Upper lobe of right lung (tissue), 1 donor: ENCODE measurements at regions not wholly inside any gene's neighbourhood (a gene's known extent, or its start where the extent isn't known, plus 50 kb on each side); places are given as distances from the start of the nearest gene placed in this dataset.

Experiments used
- ATAC-seq: fragments of 200-7000 bp; cut with Tn5 transposase; one replicate; pipeline ENCODE4 v1.9.1; 2020; ENCODE audit warnings: mild to moderate bottlenecking, moderate library complexity
- DNase-seq: peaks from one replicate; pipeline ENCODE4 v3.0.0-alpha.2; 2020
- H3K27ac ChIP-seq: fragments of 200-600 bp; one replicate; pipeline ENCODE4 v1.8.0; 2022
- H3K27me3 ChIP-seq: fragments of 200-600 bp; one replicate; pipeline ENCODE4 v1.8.0; 2022; ENCODE audit warnings: mild to moderate bottlenecking
- H3K36me3 ChIP-seq: fragments of 200-600 bp; one replicate; pipeline ENCODE4 v1.8.0; 2022
- H3K4me1 ChIP-seq: fragments of 200-600 bp; one replicate; pipeline ENCODE4 v1.8.0; 2022
- H3K4me3 ChIP-seq: fragments of 200-600 bp; one replicate; pipeline ENCODE4 v1.8.0; 2022; ENCODE audit warnings: mild to moderate bottlenecking
- H3K9me3 ChIP-seq: fragments of 200-600 bp; one replicate; pipeline ENCODE4 v1.8.0; 2022
- intact Hi-C: fragments of 100-400 bp; cut with DNase I; formaldehyde crosslinking; loops from one replicate; pipeline ENCODE4 v1.11.0; 2022
- TF ChIP-seq, protein P1 (sequence below): fragments of 200-600 bp; IDR thresholded peaks from one replicate; pipeline ENCODE4 v1.8.0; 2022; ENCODE audit warnings: antibody characterized with exemption
- donor health status: DM: no; HTN: yes; CAD: no; lungs with severe emphysema.

DNA sequence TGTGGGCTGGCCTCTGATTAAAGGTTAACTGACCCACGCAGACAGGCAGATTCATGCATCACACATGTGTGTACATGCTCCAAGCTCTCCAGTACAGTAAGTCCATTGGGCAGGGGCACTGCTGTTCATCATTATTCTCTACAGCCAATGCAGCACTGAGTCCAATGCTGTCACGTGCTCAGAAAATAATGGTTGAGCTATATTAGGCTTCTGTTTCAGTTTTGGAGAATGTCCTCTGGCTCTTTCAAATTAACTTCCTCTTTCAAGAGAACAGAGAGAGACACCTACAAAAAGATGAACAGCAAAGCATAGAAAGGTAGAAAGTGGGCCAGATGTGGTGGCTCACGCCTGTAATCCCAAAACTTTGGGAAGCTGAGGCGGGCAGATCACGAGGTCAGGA lies 202.6 kb downstream of the MEX3B start:
- Histone ChIP-seq H3K36me3 (no peaks in the 10 kb centered on the region), H3K27ac (no peak overlapping the region), H3K4me1 (no peaks in the 10 kb centered on the region), H3K9me3 (no peaks in the 10 kb centered on the region), H3K27me3 (no peaks in the 10 kb centered on the region), H3K4me3 (no peak overlapping the region)
- TF ChIP-seq, protein P1, sequence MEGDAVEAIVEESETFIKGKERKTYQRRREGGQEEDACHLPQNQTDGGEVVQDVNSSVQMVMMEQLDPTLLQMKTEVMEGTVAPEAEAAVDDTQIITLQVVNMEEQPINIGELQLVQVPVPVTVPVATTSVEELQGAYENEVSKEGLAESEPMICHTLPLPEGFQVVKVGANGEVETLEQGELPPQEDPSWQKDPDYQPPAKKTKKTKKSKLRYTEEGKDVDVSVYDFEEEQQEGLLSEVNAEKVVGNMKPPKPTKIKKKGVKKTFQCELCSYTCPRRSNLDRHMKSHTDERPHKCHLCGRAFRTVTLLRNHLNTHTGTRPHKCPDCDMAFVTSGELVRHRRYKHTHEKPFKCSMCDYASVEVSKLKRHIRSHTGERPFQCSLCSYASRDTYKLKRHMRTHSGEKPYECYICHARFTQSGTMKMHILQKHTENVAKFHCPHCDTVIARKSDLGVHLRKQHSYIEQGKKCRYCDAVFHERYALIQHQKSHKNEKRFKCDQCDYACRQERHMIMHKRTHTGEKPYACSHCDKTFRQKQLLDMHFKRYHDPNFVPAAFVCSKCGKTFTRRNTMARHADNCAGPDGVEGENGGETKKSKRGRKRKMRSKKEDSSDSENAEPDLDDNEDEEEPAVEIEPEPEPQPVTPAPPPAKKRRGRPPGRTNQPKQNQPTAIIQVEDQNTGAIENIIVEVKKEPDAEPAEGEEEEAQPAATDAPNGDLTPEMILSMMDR = no peak
- intact Hi-C loops = no loop called here
- no peak for DNase-seq
- ATAC-seq = no peak

DNA sequence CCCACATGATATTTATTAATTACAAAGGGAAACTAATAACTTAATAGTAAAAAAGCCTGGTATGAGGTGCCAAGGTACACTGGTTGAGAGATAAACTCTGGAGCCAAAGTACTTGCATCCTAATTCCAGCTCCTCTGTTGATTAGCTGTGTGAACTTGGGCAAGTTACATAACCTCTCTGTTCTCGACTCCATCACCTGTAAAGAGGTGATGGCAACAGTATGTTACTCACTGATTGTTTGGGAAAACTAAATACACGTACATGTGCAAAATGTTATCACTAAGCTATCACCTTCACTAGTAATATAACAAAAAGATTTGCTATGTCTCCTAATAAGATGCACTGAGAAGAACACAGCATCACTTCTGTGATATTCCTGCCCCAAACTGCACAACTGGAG lies 206.4 kb downstream of the MEX3B start:
- DNase-seq = no peak
- no peak overlapping the region for H3K27ac ChIP-seq
- H3K9me3 ChIP-seq = no peaks in the 10 kb centered on the region
- H3K4me1 ChIP-seq = no peaks in the 10 kb centered on the region
- TF ChIP-seq, protein P1 = no peak
- ATAC-seq = no peak
- H3K27me3 ChIP-seq = no peaks in the 10 kb centered on the region
- no peak overlapping the region for H3K4me3 ChIP-seq
- intact Hi-C loops = no loop called here
- no peaks in the 10 kb centered on the region for H3K36me3 ChIP-seq

DNA sequence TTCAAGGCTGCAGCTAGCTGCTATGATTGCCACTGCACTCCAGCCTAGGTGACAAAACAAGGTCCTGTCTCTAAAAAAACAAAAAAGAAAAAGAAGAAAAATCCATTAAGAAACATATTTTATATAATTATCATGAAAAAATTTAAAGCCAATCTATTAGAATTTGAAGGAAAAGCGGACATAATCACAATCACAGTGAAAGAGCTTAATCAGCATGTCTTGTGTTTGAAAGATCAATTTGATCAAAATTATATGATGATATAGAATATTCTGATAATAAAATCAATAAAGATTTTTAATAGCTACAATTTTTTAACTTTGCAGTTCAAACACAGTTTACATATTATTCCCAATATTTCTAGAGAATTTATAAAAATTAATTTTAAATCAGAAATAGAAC lies 210.1 kb downstream of the MEX3B start:
- DNase-seq (no peak), ATAC-seq (no peak)
- H3K27me3 ChIP-seq = no peaks in the 10 kb centered on the region
- no peak overlapping the region for H3K4me3 ChIP-seq
- no peak overlapping the region for H3K27ac ChIP-seq
- TF ChIP-seq, protein P1 = no peak
- H3K4me1 ChIP-seq = no peaks in the 10 kb centered on the region
- no peaks in the 10 kb centered on the region for H3K36me3 ChIP-seq
- intact Hi-C loops = no loop called here
- no peaks in the 10 kb centered on the region for H3K9me3 ChIP-seq

DNA sequence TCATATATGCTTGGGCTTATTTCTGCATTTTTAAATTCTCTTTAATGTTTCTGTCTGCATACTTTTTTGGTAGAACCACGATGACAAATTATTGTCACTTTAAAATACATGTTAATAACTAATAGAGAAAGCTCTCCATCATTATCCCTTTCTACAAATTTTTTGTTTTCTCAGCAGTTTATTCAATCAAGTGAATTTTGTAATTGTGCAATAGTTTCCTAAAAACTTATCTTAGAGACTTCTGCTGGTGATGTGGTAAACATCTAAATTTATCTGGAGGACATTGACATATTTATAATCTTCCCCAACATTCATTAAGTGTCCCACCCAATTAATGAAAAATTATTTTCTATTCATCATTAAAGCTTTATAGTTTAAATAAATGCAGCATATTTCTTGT lies 215.3 kb downstream of the MEX3B start:
- TF ChIP-seq, protein P1 = no peak
- no peaks in the 10 kb centered on the region for H3K27me3 ChIP-seq
- ATAC-seq = no peak
- intact Hi-C loops = no loop called here
- H3K4me3 ChIP-seq = no peak overlapping the region
- H3K4me1 ChIP-seq = no peaks in the 10 kb centered on the region
- H3K36me3 ChIP-seq = no peaks in the 10 kb centered on the region
- no peak overlapping the region for H3K27ac ChIP-seq
- no peaks in the 10 kb centered on the region for H3K9me3 ChIP-seq
- DNase-seq = no peak

DNA sequence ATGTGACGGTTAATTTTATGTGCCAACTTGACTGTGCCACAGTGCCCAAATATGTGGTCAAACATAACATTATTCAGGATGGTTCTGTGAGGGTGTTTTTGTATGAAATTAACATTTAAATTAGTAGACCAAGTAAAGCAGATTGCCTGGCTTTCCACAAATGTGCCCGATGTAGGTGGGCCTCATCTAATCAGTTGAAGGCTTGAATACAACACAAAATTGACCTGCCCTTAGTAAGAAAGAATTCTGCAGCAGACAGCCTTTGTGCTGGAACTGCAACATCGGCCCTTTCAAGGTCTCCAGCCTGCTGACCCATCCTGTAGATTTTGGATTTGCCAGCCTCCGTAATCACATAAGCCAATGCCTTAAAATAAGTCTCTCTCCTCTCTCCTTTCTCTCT lies 215.9 kb downstream of the MEX3B start:
- intact Hi-C loops = no loop called here
- TF ChIP-seq, protein P1 = no peak
- no peaks in the 10 kb centered on the region for H3K27me3 ChIP-seq
- DNase-seq (no peak), ATAC-seq (no peak)
- no peak overlapping the region for H3K27ac ChIP-seq
- no peaks in the 10 kb centered on the region for H3K36me3 ChIP-seq
- H3K4me3 ChIP-seq = no peak overlapping the region
- no peaks in the 10 kb centered on the region for H3K4me1 ChIP-seq
- H3K9me3 ChIP-seq = no peaks in the 10 kb centered on the region

DNA sequence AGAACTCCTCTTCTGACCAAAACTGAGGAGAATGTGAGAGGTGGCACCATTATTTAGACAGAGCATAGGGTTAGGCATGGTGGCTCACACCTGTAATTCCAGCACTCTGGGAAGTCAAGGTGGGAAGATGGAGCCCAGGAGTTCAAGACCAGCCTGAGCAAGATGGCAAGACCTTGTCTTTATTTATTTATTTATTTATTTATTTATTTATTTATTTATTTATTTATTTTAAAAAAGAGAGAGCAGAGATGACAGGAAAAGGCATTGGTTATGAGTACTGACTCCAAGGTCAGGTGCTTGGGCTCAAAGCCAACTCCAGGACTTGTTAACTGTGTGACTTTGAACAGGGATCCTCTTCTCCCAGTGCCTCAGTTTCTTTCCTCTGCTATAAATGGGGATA lies 217.7 kb downstream of the MEX3B start:
- DNase-seq = no peak
- Histone ChIP-seq H3K4me1 (no peaks in the 10 kb centered on the region), H3K27ac (no peak overlapping the region), H3K4me3 (no peak overlapping the region), H3K27me3 (no peaks in the 10 kb centered on the region), H3K36me3 (no peaks in the 10 kb centered on the region), H3K9me3 (no peaks in the 10 kb centered on the region)
- TF ChIP-seq, protein P1 = no peak
- ATAC-seq = no peak
- intact Hi-C loops = no loop called here
